ENCODE measurements at regions not wholly inside any gene's neighbourhood (a gene's known extent, or its start where the extent isn't known, plus 50 kb on each side); places are given as distances from the start of the nearest gene placed in this dataset.
"Not testable (repeated sequence)": the region's sequence is repeated elsewhere in the genome, so short reads cannot be mapped to it uniquely, and the experiment has no call there.

DNA sequence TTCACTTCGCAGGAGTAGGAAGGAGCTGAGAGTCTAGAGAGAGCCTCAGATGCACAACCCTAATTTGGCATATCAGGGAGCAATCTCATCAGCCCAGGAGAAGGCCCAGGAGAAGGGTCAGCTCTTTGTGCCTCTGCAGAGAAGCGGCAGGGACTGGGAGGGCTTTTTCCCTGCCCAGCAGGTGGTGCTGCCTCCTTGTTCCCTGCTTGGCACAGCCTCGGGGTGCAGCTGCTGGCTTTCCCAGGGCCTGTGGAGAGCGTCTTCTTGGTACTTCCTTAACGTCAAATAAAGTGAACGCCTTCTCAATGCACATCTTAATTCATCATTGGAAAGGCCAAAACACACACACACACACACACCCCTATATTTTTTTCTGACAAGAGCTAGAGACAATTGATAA is 519.3 kb downstream of the GOLGA6L6 start:
- H3K79me2 ChIP-seq; H2AFZ ChIP-seq; H3K4me2 ChIP-seq (ENCODE audit: low read length); H3K9me3 ChIP-seq (ENCODE audit: control insufficient read depth, low read length); H3K9ac ChIP-seq; H3K36me3 ChIP-seq (ENCODE audit: control insufficient read depth, insufficient read depth, low read length); H3K4me1 ChIP-seq; H3K27ac ChIP-seq; H3K4me3 ChIP-seq (ENCODE audit: low read depth, low read length); H3K27me3 ChIP-seq (ENCODE audit: control insufficient read depth, insufficient read depth, low read length): not testable (repeated sequence)

DNA sequence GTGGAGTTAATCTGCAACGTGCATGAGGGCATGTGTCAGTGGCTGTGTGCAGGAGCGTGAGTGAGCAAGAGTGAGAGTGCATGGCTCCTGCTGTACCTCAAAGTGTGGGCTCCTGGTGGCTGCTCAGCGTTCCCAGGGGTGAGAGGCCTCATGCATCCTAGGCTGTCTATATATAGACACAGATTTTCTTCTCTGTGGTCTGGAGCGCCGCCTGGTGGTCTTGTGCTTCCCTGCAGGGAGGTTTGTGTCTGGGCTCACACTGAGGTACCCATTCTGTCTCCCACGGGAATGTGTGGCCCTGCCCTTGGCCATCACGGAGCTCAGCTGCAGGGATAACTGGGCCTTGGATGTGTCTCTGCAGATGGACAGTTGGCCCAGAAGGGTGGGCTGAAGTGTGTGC is 520.2 kb downstream of the GOLGA6L6 start:
- not testable (repeated sequence) for H3K4me2 ChIP-seq (ENCODE audit: low read length); H3K27ac ChIP-seq

DNA sequence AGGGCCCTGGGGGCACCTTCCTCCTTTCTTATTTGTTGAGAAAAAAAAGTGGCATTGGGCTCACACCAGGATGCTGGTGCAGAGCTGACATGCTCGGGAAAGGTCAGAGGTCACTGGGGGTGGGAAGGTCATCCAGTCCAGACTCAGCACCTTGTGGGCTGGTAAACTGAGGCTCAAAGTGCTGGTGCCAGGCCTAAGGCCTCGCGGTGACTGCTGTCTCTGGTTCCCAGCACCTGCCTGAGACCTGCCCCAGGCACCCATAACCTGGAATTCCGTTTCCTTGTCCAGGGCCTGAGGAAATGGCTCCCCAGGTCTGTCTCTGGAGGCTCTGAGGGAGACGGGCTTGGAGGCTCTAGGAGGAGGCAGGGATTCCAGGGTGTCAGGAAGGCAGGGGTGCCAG is 521.0 kb downstream of the GOLGA6L6 start:
- H3K79me2 ChIP-seq; H3K4me2 ChIP-seq (ENCODE audit: low read length); H3K27ac ChIP-seq; H3K36me3 ChIP-seq (ENCODE audit: control insufficient read depth, insufficient read depth, low read length); H3K4me1 ChIP-seq; H3K27me3 ChIP-seq (ENCODE audit: control insufficient read depth, insufficient read depth, low read length); H3K9ac ChIP-seq; H3K4me3 ChIP-seq (ENCODE audit: low read depth, low read length); H3K9me3 ChIP-seq (ENCODE audit: control insufficient read depth, low read length); H2AFZ ChIP-seq: not testable (repeated sequence)

More for the DNA sequence above, 520.2 kb downstream of the GOLGA6L6 start:
- not testable (repeated sequence) for H3K9me3 ChIP-seq (ENCODE audit: control insufficient read depth, low read length); H2AFZ ChIP-seq; H3K4me3 ChIP-seq (ENCODE audit: low read depth, low read length); H3K79me2 ChIP-seq; H3K36me3 ChIP-seq (ENCODE audit: control insufficient read depth, insufficient read depth, low read length); H3K27me3 ChIP-seq (ENCODE audit: control insufficient read depth, insufficient read depth, low read length); H3K9ac ChIP-seq; H3K4me1 ChIP-seq

DNA sequence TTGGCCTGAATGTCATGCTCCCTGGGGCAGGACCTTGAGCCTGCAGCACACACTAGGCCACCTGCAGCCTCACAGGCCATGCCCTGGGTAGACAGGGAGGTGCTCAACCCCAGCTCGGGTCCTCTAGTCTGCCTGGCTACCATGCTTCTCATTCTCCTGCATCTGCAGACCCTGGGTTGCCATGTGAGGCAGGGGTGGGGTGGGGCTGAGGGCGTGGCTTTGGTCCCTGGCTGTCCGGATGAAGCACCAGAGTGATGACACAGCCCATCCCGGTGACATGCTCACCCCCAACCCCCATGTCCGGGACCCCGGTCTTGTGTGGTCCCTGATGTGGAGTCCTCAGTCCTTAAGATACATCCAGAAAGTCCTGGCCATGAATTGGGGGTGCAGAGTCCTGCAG is 521.8 kb downstream of the GOLGA6L6 start:
- H3K36me3 ChIP-seq (ENCODE audit: control insufficient read depth, insufficient read depth, low read length); H3K9ac ChIP-seq; H3K4me2 ChIP-seq (ENCODE audit: low read length); H3K27ac ChIP-seq; H3K27me3 ChIP-seq (ENCODE audit: control insufficient read depth, insufficient read depth, low read length); H2AFZ ChIP-seq; H3K79me2 ChIP-seq; H3K4me1 ChIP-seq; H3K4me3 ChIP-seq (ENCODE audit: low read depth, low read length); H3K9me3 ChIP-seq (ENCODE audit: control insufficient read depth, low read length): not testable (repeated sequence)

DNA sequence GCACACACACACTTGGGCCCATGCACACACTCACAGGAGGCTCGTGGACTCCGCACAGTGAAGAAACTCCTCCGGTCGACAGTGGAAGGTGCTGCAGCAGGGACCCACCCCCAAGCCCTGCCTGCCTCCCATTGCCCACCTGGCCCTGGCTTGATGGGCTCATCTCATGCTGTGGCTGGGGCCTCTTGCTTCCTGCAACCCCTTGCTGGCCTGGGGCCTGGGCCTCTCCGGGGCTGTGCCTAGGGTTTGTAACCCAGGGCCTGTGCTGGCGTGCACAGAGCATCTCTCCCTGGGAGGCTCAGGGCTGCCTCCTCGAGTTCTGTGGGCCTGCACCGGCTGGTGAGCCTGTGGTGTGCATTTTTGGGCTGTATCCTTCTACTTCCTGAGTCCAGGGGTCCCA is 524.0 kb downstream of the GOLGA6L6 start:
- H3K36me3 ChIP-seq (ENCODE audit: control insufficient read depth, insufficient read depth, low read length); H2AFZ ChIP-seq; H3K4me3 ChIP-seq (ENCODE audit: low read depth, low read length); H3K27ac ChIP-seq; H3K79me2 ChIP-seq; H3K9me3 ChIP-seq (ENCODE audit: control insufficient read depth, low read length); H3K4me1 ChIP-seq; H3K27me3 ChIP-seq (ENCODE audit: control insufficient read depth, insufficient read depth, low read length); H3K9ac ChIP-seq; H3K4me2 ChIP-seq (ENCODE audit: low read length): not testable (repeated sequence)

DNA sequence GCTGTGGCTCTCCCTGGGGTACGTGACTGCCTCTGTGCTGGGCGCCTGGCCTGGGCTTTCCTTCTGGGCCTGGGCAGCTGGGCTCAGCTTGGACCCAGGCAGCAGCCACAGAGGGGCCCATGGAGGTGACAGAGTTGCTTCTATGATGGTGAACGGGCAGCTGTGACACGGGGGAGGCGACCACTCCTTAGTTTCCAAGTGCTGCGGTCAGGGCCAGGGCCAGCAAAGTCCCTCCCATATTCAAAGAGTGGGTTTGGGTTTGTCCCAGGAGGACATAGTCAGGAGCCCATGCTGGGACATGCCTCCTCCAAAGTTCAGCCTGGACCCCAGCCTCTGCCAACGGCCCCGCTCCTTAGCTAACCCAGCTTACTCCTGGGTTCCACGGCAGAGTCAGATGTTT is 524.7 kb downstream of the GOLGA6L6 start:
- not testable (repeated sequence) for H3K27me3 ChIP-seq (ENCODE audit: control insufficient read depth, insufficient read depth, low read length); H3K9ac ChIP-seq; H2AFZ ChIP-seq; H3K4me3 ChIP-seq (ENCODE audit: low read depth, low read length); H3K79me2 ChIP-seq; H3K4me2 ChIP-seq (ENCODE audit: low read length); H3K9me3 ChIP-seq (ENCODE audit: control insufficient read depth, low read length); H3K36me3 ChIP-seq (ENCODE audit: control insufficient read depth, insufficient read depth, low read length); H3K4me1 ChIP-seq; H3K27ac ChIP-seq

DNA sequence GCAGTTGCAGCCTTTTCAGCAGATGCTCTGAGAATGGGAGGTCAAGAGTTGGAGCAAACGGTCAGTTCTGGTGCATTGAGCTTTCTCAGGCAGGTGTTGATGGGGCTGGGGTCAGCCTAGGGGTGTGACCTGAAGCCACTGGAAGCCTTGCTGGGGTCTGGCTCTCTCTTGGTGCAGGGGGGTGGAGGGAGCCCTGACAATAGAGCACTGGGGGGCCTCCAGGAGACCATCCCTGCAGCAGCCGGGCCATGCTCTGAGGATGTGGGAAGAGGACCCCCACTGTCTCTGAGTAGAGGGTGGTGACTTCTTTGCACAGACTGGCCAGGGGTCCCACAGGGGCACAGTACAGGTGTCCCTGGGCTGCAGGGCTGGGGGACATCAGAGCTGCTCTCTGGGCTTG is 528.8 kb downstream of the GOLGA6L6 start:
- not testable (repeated sequence) for H3K27ac ChIP-seq; H3K4me3 ChIP-seq (ENCODE audit: low read depth, low read length); H3K36me3 ChIP-seq (ENCODE audit: control insufficient read depth, insufficient read depth, low read length); H3K9ac ChIP-seq; H3K4me2 ChIP-seq (ENCODE audit: low read length); H2AFZ ChIP-seq; H3K4me1 ChIP-seq; H3K9me3 ChIP-seq (ENCODE audit: control insufficient read depth, low read length); H3K27me3 ChIP-seq (ENCODE audit: control insufficient read depth, insufficient read depth, low read length); H3K79me2 ChIP-seq

DNA sequence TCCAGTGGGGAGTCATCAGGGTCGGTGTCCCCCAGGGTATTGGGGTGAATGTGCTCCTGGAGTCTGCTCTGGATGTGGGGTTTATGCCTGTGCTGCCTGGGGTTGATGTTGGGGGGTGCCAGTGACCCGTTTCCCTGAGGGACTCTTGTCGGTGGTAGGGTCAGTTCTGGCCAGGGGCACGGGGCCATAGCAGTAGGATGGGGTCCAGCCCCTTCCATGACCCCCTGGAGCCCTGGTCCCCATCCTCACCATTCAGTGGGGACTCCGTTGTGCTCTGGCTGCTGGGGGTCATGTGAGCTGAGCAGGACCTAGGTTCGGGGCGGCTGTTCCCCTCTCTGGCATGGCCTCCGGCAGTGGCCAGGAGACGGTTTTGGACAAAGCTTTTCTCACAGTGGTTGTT is 530.8 kb downstream of the GOLGA6L6 start:
- H3K9ac ChIP-seq; H3K4me1 ChIP-seq; H3K4me3 ChIP-seq (ENCODE audit: low read depth, low read length); H3K79me2 ChIP-seq; H3K27ac ChIP-seq; H3K27me3 ChIP-seq (ENCODE audit: control insufficient read depth, insufficient read depth, low read length); H3K9me3 ChIP-seq (ENCODE audit: control insufficient read depth, low read length); H3K4me2 ChIP-seq (ENCODE audit: low read length); H3K36me3 ChIP-seq (ENCODE audit: control insufficient read depth, insufficient read depth, low read length); H2AFZ ChIP-seq: not testable (repeated sequence)

DNA sequence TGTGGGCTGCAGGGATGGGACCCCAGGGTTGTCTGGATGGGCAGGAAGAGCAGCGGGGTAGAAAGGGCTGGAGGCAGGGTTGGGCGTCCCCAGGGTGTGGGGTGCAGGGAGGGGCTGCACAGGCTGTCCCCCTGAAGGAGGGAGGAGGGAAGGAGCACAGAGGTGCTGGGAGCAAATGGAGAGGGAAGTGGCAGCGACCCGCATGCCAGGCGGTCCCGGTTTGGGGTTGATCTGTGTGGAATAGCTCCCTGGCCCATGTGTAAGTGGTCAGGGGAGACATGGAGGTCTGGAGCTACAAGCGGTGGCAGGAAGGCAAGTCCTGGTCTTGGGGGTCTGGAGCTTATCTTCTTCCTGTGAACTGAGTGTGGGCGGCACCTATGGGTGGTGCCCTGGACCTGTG is 532.0 kb downstream of the GOLGA6L6 start:
- H3K4me3 ChIP-seq (ENCODE audit: low read depth, low read length); H3K4me1 ChIP-seq; H3K36me3 ChIP-seq (ENCODE audit: control insufficient read depth, insufficient read depth, low read length); H3K9me3 ChIP-seq (ENCODE audit: control insufficient read depth, low read length); H2AFZ ChIP-seq; H3K79me2 ChIP-seq; H3K27me3 ChIP-seq (ENCODE audit: control insufficient read depth, insufficient read depth, low read length); H3K9ac ChIP-seq; H3K27ac ChIP-seq; H3K4me2 ChIP-seq (ENCODE audit: low read length): not testable (repeated sequence)

DNA sequence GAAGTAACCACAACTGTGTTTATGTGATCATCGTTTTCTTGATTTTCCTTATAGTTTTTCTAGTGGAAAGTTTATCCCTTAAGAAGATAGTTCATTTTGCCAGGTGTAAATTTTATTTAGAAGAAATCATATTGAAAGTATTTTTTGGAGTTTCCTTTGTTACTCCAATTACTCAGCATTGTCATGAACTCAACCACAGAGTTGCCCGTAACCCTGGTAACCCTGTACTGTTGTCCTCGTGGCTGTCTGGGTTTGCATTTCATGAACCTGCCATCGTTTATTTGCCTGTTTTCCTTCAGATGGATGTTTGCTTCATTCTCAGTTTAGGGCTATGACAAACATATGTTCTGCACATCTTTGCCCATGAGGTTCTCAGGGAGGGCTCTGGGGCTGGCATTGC is 534.3 kb downstream of the GOLGA6L6 start:
- not testable (repeated sequence) for H3K27me3 ChIP-seq (ENCODE audit: control insufficient read depth, insufficient read depth, low read length); H3K4me3 ChIP-seq (ENCODE audit: low read depth, low read length); H2AFZ ChIP-seq; H3K36me3 ChIP-seq (ENCODE audit: control insufficient read depth, insufficient read depth, low read length); H3K4me1 ChIP-seq; H3K9me3 ChIP-seq (ENCODE audit: control insufficient read depth, low read length); H3K27ac ChIP-seq; H3K79me2 ChIP-seq; H3K4me2 ChIP-seq (ENCODE audit: low read length); H3K9ac ChIP-seq

DNA sequence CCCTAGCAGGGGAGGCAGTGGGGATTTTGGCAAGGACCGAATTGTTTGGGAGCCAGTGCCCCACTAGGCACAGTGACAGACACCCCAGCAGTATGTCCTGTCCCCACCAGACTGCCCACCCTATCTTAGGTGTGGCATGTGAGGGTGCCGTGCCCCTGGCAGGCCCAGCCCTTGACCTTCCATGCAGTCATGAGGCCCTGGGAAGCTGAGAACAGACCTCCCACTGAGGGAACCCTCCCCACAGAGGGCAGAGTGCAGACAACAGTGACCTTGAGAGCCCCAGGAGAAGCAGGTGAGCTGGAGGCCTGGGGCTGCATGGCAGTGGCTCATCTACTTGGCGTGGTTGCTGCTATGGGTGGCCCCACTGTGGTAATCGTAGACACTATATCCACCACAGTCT is 538.1 kb downstream of the GOLGA6L6 start:
- not testable (repeated sequence) for H3K9ac ChIP-seq; H3K4me1 ChIP-seq; H3K79me2 ChIP-seq; H3K36me3 ChIP-seq (ENCODE audit: control insufficient read depth, insufficient read depth, low read length); H3K9me3 ChIP-seq (ENCODE audit: control insufficient read depth, low read length); H3K4me3 ChIP-seq (ENCODE audit: low read depth, low read length); H3K4me2 ChIP-seq (ENCODE audit: low read length); H3K27me3 ChIP-seq (ENCODE audit: control insufficient read depth, insufficient read depth, low read length); H3K27ac ChIP-seq; H2AFZ ChIP-seq

DNA sequence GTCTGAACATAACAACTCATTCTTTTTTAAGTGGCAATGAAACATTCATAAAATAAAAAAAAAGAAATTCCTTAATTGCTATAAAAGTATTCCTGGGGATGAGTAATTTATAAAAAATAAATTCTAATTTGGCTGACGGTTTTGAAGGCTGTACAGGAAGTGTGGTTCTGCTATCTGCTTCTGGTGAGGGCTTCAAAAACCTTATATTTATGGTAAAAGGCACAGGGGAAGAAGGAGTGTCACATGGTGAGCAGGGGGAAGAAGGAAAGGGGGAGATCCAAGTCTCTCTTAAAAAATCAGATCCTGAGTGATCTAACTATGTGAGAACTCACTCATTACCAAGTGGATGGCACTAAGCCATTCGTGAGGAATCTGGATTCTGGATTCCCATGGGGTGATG is 539.0 kb downstream of the GOLGA6L6 start:
- H3K36me3 ChIP-seq (ENCODE audit: control insufficient read depth, insufficient read depth, low read length); H3K79me2 ChIP-seq; H3K4me3 ChIP-seq (ENCODE audit: low read depth, low read length); H3K9me3 ChIP-seq (ENCODE audit: control insufficient read depth, low read length); H3K4me1 ChIP-seq; H3K27me3 ChIP-seq (ENCODE audit: control insufficient read depth, insufficient read depth, low read length); H2AFZ ChIP-seq; H3K27ac ChIP-seq; H3K4me2 ChIP-seq (ENCODE audit: low read length); H3K9ac ChIP-seq: not testable (repeated sequence)
